ENCODE measurements at regions not wholly inside any gene's neighbourhood (a gene's known extent, or its start where the extent isn't known, plus 50 kb on each side); places are given as distances from the start of the nearest gene placed in this dataset.

DNA sequence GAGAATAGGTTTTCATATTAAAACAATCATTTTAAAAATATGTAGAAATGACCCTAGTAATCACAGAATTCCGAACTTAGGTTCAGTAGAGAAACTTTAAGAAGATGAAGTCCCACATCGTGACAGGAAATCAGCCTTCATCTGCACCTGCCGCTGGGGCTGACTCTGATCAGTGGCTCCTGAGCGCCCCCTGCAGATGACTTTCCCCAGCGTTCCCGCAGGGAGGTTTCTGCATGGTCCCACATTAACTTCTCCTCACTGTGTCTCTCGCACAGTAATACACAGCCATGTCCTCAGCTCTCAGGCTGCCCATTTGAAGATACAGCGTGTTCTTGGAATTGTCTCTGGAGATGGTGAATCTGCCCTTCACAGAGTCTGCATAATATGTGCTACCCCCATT is 1131.1 kb downstream of the TMEM121 start:
- H3K18ac ChIP-seq (ENCODE audit: extremely low read depth, low read length), result no peak overlapping the region
- H2BK15ac ChIP-seq (ENCODE audit: low read length), result no peak overlapping the region
- no peaks in the 10 kb centered on the region for H3K36me3 ChIP-seq (ENCODE audit: control insufficient read depth in 2 of 4, insufficient read depth in 4 of 4, low read length in 3 of 4)
- H2AK5ac ChIP-seq (ENCODE audit: low read depth, low read length), result no peak overlapping the region
- POLR2A ChIA-PET (ENCODE audit: partially characterized antibody), result no interaction called here
- H3K9me3 ChIP-seq (ENCODE audit: insufficient read depth in 2 of 2, low read depth in 1 of 2, low read length in 1 of 2), result peaks cover 39 to 56% of the 10 kb centered on the region in 2 experiments
- no peak overlapping the region for H3K27ac ChIP-seq (ENCODE audit: low read depth, low read length)
- no peaks in the 10 kb centered on the region for H3K23me2 ChIP-seq (ENCODE audit: low read depth, low read length)
- H3K4me3 ChIP-seq (ENCODE audit: extremely low read depth in 1 of 4, insufficient read depth in 2 of 4, low read depth in 3 of 4, low read length in 4 of 4), result no peak overlapping the region
- H2BK12ac ChIP-seq (ENCODE audit: low read depth, low read length), result no peak overlapping the region
- H3K56ac ChIP-seq (replicated peaks; ENCODE audit: insufficient read length, low read depth, low read length), result no peak overlapping the region
- H4K20me1 ChIP-seq (replicated peaks in 1 of 2; ENCODE audit: control insufficient read depth in 1 of 2, insufficient read depth in 2 of 2, low read length in 2 of 2), result no peaks in the 10 kb centered on the region
- H3K9ac ChIP-seq (replicated peaks in 1 of 4; ENCODE audit: extremely low read depth in 1 of 4, low read depth in 3 of 4, low read length in 3 of 4), result no peak overlapping the region
- no peak overlapping the region for H2BK120ac ChIP-seq (replicated peaks; ENCODE audit: low read depth, low read length)
- H4K8ac ChIP-seq (ENCODE audit: extremely low read depth, insufficient read depth, low read length), result no peak overlapping the region
- DNase-seq (ENCODE audit: low read depth in 1 of 2, low spot score in 2 of 2), result no peak
- H3K23ac ChIP-seq (ENCODE audit: insufficient read length), result no peak overlapping the region
- no peaks in the 10 kb centered on the region for H3K4me1 ChIP-seq (replicated peaks in 1 of 4; ENCODE audit: control insufficient read depth in 3 of 4, insufficient read depth in 4 of 4, low read length in 3 of 4)
- no peak overlapping the region for H3K14ac ChIP-seq (ENCODE audit: insufficient read length)
- no peak for TF ChIP-seq KDM4A (IDR thresholded peaks at IDR 0.05; ENCODE audit: low read depth, low read length, severe bottlenecking)
- no peak for TF ChIP-seq HDAC6 (IDR thresholded peaks at IDR 0.05; ENCODE audit: low read depth, low read length)
- no peak overlapping the region for H3K4me2 ChIP-seq (ENCODE audit: insufficient read depth in 1 of 2, low read depth in 2 of 2, low read length in 2 of 2)
- H3K79me1 ChIP-seq (ENCODE audit: low read depth, low read length), result no peaks in the 10 kb centered on the region
- WGBS, 2 experiments (ENCODE audit: extremely low coverage in 1 of 2, insufficient coverage in 1 of 2, insufficient read length in 1 of 2, insufficient replicate concordance in 2 of 2, low coverage in 1 of 2, low lambda C conversion rate in 2 of 2, missing lambda C conversion rate in 1 of 2), result 78% methylated on average over 8 of the region's 8 CpGs; no CpG with 5 or more reads in 1 of the 2 experiments
- H2AFZ ChIP-seq (ENCODE audit: low read length), result no peak overlapping the region
- CTCF ChIA-PET (ENCODE audit: partially characterized antibody), result no interaction called here
- H2BK5ac ChIP-seq (ENCODE audit: low read depth, low read length), result no peak overlapping the region
- FAIRE-seq, result no peak
- no peaks in the 10 kb centered on the region for H3K79me2 ChIP-seq (ENCODE audit: control insufficient read depth in 1 of 2, insufficient read depth in 2 of 2, low read length in 2 of 2)
- H2BK20ac ChIP-seq (ENCODE audit: low read length), result no peak overlapping the region
- no peak overlapping the region for H4K5ac ChIP-seq (ENCODE audit: insufficient read length, low read depth, low read length)
- no peak overlapping the region for H3K4ac ChIP-seq (replicated peaks; ENCODE audit: insufficient read length, low read depth, low read length)
- H3K27me3 ChIP-seq (replicated peaks in 1 of 4; ENCODE audit: control insufficient read depth in 3 of 4, extremely low read depth in 1 of 4, insufficient read depth in 3 of 4, low read length in 3 of 4), result no peaks in the 10 kb centered on the region
- H4K91ac ChIP-seq (replicated peaks; ENCODE audit: insufficient read length, low read length), result no peak overlapping the region

All from H1 (cell line).